ENCODE measurements at regions not wholly inside any gene's neighbourhood (a gene's known extent, or its start where the extent isn't known, plus 50 kb on each side); places are given as distances from the start of the nearest gene placed in this dataset.
"Not testable (repeated sequence)": the region's sequence is repeated elsewhere in the genome, so short reads cannot be mapped to it uniquely, and the experiment has no call there.

DNA sequence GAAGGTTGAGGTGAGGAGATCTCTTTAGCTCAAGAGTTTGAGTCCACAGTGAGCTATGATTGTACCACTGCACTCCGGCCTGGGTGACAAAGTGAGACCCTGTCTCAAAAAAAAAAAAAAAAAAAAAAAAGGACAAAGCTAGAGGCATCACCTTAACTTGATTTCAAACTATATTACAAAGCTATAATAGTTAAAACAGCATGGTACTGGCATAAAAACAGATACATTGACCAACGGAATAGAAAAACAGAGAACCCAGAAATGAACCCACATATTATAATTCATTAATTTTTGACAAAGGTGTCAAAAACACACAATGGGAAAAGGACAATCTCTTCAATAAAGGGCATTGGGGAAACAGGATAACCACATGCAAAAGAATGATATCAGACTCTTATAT is 50.8 kb upstream of the MBOAT1 start:
- ChIA-PET CTCF (no interaction called here), POLR2A (no interaction called here)
- TF ChIP-seq, protein P1, sequence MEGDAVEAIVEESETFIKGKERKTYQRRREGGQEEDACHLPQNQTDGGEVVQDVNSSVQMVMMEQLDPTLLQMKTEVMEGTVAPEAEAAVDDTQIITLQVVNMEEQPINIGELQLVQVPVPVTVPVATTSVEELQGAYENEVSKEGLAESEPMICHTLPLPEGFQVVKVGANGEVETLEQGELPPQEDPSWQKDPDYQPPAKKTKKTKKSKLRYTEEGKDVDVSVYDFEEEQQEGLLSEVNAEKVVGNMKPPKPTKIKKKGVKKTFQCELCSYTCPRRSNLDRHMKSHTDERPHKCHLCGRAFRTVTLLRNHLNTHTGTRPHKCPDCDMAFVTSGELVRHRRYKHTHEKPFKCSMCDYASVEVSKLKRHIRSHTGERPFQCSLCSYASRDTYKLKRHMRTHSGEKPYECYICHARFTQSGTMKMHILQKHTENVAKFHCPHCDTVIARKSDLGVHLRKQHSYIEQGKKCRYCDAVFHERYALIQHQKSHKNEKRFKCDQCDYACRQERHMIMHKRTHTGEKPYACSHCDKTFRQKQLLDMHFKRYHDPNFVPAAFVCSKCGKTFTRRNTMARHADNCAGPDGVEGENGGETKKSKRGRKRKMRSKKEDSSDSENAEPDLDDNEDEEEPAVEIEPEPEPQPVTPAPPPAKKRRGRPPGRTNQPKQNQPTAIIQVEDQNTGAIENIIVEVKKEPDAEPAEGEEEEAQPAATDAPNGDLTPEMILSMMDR (IDR thresholded peaks at IDR 0.05; ENCODE audit: insufficient read depth, low read length, missing control alignments): no peak
- H3K4me3 ChIP-seq (ENCODE audit: low read depth, low read length): no peak overlapping the region
- DNase-seq (ENCODE audit: low read depth, low spot score): no peak

DNA sequence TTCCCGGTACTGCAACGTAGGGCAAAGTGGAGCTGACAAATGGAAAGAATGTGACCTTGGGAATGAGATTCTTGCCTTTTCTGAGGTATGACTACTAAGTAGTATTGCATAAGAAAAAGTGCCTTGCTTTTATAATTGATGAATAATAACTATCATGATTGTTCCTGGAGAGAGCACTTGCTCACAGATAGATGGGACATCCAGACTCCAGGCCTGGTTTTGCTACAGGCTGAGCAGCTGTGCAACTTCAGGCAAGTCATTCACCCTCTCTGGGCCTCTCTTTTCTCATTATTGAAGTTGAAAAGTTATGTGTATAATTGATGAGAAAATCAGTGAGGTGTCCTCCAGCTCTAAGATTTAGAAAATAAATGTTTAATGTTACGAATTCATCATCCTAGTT is 53.6 kb upstream of the MBOAT1 start:
- TF ChIP-seq, protein P1 (IDR thresholded peaks at IDR 0.05; ENCODE audit: insufficient read depth, low read length, missing control alignments): no peak
- CTCF ChIA-PET: no interaction called here
- no peak overlapping the region for H3K4me3 ChIP-seq (ENCODE audit: low read depth, low read length)
- POLR2A ChIA-PET: no interaction called here
- DNase-seq (ENCODE audit: low read depth, low spot score): no peak

DNA sequence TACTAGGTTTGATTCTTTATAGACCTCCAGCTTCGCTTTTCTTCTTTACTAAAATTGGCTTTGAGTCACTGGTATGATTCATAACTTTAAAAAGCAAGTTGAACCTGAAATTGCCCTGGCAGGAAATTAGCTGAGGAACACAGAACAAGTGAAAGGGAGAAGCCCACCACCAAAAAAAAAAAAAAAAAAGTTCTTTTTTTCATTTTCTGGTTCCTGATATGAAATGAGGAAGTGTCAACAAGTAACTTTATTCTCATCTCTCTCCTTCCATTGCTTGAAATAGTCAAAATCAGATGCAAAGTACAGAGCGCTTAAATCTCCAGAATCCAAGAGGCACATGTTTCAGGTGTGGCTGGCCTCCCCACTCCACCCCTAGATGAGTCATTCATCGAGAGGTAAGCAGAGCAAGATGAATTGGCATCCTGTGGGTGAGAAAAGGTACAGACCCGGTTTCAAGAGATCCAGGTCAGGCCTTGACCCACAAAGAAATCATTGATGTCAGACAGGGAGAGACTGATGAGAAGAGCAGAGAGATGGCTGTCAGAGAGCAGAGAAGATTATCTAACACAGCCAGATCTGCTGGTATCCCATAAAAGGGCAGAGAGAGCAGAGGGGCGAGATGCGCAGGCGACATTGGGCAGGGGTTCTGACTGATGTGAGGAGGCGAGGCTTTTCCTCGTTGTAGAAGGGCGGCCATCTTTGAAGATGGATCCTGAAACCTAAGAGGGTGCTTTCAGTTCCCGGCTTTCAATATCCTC is 54.8 kb upstream of the MBOAT1 start:
- ChIA-PET POLR2A (no interaction called here), CTCF (no interaction called here)
- DNase-seq (ENCODE audit: low read depth, low spot score): no peak
- no peak overlapping the region for H3K4me3 ChIP-seq (ENCODE audit: low read depth, low read length)
- TF ChIP-seq, protein P1 (IDR thresholded peaks at IDR 0.05; ENCODE audit: insufficient read depth, low read length, missing control alignments): no peak

DNA sequence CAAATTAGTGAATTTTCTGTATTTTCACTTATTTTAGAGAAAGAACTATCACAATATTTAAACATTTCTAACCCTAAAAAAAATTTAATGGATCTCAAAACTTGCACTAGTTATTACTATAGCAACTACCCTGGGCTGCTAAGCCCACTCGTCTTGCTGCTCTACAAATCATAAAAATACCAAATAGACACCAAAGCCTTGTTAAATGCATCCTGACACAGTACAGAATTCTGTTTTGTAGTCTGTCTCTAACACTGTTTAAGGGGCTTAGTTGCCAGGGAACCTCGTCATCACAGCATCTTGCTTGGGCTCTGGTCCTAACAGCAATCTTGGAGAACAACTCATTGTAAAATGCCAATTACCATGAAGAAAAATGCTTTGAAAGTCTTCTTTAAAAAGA is 56.9 kb upstream of the MBOAT1 start:
- no peak overlapping the region for H3K4me3 ChIP-seq (ENCODE audit: low read depth, low read length)
- CTCF ChIA-PET: interaction anchor here (1.6 kb wide), 1 partner anchor 259 kb away, joined by 5 read pairs; no protein-coding TSS in a partner anchor

DNA sequence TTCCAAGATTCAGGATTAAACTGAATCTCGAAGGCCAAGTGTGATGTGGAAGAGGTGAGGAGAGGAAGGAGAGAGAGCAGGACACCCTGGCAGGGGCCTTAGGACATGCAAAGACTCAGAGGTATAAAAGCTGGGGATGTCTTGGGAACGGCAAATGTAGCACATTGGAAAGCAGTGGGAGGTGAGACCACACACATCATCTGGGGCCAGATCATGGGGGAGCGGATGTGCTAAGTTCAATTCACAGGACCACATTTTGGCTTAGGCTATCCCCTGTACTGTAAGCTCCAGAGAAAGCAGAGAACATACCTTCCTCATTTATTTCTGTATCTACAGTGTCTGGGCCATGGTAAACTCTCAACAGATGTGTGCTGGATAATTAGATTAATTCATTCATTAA is 59.5 kb upstream of the MBOAT1 start:
- DNase-seq (ENCODE audit: low read depth, low spot score): no peak
- no peak overlapping the region for H3K4me3 ChIP-seq (ENCODE audit: low read depth, low read length)
- CTCF ChIA-PET: interaction anchor here (1.6 kb wide), 1 partner anchor 145 kb away, joined by 3 read pairs; no protein-coding TSS in a partner anchor
- TF ChIP-seq, protein P1 (IDR thresholded peaks at IDR 0.05; ENCODE audit: insufficient read depth, low read length, missing control alignments): no peak
- POLR2A ChIA-PET: no interaction called here

More for the DNA sequence above, 56.9 kb upstream of the MBOAT1 start:
- no peak for DNase-seq (ENCODE audit: low read depth, low spot score)
- POLR2A ChIA-PET: no interaction called here
- TF ChIP-seq, protein P1 (IDR thresholded peaks at IDR 0.05; ENCODE audit: insufficient read depth, low read length, missing control alignments): no peak

DNA sequence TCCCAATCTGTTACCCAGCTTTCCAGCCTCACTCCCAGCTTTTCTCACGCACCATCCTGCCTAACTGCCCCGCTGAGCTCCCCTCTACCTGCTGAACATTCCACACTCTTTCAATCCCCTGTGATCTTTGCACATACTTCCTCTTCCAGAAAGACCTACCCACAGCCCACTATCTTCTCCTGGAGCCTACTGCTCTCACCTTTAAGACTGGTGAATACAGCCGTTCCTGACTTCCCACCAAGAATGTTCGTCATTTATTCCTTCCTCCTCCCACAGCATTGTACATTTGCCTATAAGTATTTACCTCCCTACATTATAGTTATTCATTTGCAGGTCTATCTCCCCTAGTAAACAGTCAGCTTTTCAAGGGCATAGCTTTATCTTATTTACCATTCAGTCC is 61.9 kb upstream of the MBOAT1 start:
- DNase-seq (ENCODE audit: low read depth, low spot score): no peak
- ChIA-PET POLR2A (no interaction called here), CTCF (no interaction called here)
- TF ChIP-seq, protein P1 (IDR thresholded peaks at IDR 0.05; ENCODE audit: insufficient read depth, low read length, missing control alignments): no peak
- H3K4me3 ChIP-seq (ENCODE audit: low read depth, low read length): no peak overlapping the region

DNA sequence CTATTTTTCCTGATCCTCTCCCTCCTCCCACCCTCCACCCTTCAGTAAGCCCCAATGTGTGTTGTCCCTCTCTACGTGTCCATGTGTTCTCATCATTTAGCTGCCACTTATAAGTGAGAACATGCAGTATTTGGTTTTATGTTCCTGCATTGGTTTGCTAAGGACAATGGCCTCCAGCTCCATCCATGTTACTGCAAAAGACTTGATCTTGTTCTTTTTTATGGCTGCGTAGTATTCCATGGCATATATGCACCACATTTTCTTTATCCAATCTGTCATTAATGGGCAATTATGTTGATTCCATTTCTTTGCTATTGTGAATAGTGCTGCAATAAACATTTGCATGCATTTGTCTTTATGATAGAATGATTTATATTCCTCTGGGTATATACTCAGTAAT is 63.6 kb upstream of the MBOAT1 start:
- CTCF ChIA-PET; DNase-seq (ENCODE audit: low read depth, low spot score); POLR2A ChIA-PET; H3K4me3 ChIP-seq (ENCODE audit: low read depth, low read length): not testable (repeated sequence)

DNA sequence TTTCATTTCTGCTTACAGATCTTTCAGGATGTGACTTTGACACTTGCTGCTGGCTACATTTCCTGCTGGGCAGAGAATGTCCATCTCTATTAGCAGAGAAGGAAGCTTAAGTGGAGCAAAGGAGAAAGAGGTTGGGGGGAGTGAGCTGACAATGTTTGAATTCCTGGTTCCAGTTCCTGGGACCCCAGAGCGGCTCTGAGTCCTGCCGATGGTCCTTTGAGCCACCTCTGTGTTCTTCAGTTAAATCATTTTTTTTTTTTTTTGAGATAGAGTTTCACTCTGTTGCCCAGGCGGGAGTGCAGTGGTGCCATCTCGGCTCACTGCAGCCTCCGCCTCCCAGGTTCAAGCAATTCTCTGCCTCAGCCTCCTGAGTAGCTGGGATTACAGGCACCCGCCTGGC is 65.5 kb upstream of the MBOAT1 start:
- POLR2A ChIA-PET; DNase-seq (ENCODE audit: low read depth, low spot score); H3K4me3 ChIP-seq (ENCODE audit: low read depth, low read length): not testable (repeated sequence)
- CTCF ChIA-PET: interaction anchor here (0.9 kb wide), 1 partner anchor 185 kb away, joined by 3 read pairs; no protein-coding TSS in a partner anchor
